HepG2 (cell line): ENCODE measurements at regions not wholly inside any gene's neighbourhood (a gene's known extent, or its start where the extent isn't known, plus 50 kb on each side); places are given as distances from the start of the nearest gene placed in this dataset.

Experiments
- ATAC-seq: fragments of 200-7000 bp; cut with Tn5 transposase; 3 replicates; pipeline ENCODE4 v1.9.1; 2020; ENCODE audit warnings: mild to moderate bottlenecking, moderate library complexity
- BruUV-seq: library from RNA; stranded (reverse); fragments of 400-500 nt; replicated peaks from 2 replicates; lab custom pipeline; 2021; lab: Mats Ljungman, UMichigan
- CTCF ChIA-PET: fragments of 300-600 bp; formaldehyde crosslinking; extraction: SDS; loops from one replicate; lab custom pipeline; 2021; ENCODE audit warnings: low total read pairs, inconsistent platforms, low intra/inter-chr PET ratio; lab: Yijun Ruan, JAX
- POLR2A ChIA-PET: fragments of 350-600 bp; sonication (Branson Sonifier 250); formaldehyde crosslinking; loops from one replicate; lab custom pipeline; 2020; ENCODE audit warnings: antibody characterized with exemption, inconsistent platforms; lab: Yijun Ruan, JAX
- DNase-seq: peaks from one replicate; pipeline ENCODE4 v3.0.0-alpha.2; 2015; ENCODE audit warnings: low spot score
- FAIRE-seq: peaks from 3 replicates; lab custom pipeline; 2011; peaks lifted over from hg19 to GRCh38; lab: Jason Lieb, UNC
- H2AFZ ChIP-seq: one replicate; pipeline ENCODE4 v1.6.1; 2011; ENCODE audit warnings: low read length, inconsistent platforms
- H3K27ac ChIP-seq: fragments of 300-600 bp; 3 replicates; pipeline ENCODE4 v1.8.0; 2011; ENCODE audit warnings: mixed run types, mild to moderate bottlenecking, mixed read lengths, low read length, inconsistent platforms; ENCODE audit not compliant: insufficient read depth; ENCODE audit errors: extremely low read length
- H3K27me3 ChIP-seq, 2 experiments: fragments of 200-600 bp in 1 of 2; 2 replicates in 1 of 2; 3 replicates in 1 of 2; pipeline versions ENCODE4 v1.6.0 to v1.8.0; 2011; ENCODE audit warnings: low read length in 2 of 2, mild to moderate bottlenecking in 2 of 2, moderate library complexity in 2 of 2, inconsistent platforms in 1 of 2; ENCODE audit not compliant: insufficient read depth in 2 of 2, control insufficient read depth in 1 of 2
- H3K36me3 ChIP-seq, 2 experiments: fragments of 200-600 bp in 1 of 2; replicated peaks in 1 of 2; 2 replicates in 1 of 2; 3 replicates in 1 of 2; pipeline versions ENCODE4 v1.5.1 to v1.8.0; 2011; ENCODE audit warnings: low read length in 2 of 2, inconsistent platforms in 1 of 2; ENCODE audit not compliant: insufficient read depth in 2 of 2, control insufficient read depth in 1 of 2
- H3K4me1 ChIP-seq: 2 replicates; pipeline ENCODE4 v1.5.1; 2012; ENCODE audit warnings: low read length, inconsistent platforms; ENCODE audit not compliant: insufficient read depth
- H3K4me2 ChIP-seq: 2 replicates; pipeline ENCODE4 v1.6.0; 2011; ENCODE audit warnings: low read depth, low read length, inconsistent platforms
- H3K4me3 ChIP-seq, 3 experiments: fragments of 200-600 bp in 1 of 3; sonication (generic), shearing (Covaris generic) in 1 of 3; replicated peaks in 1 of 3; 2 replicates each; pipeline ENCODE4 v1.5.1; 2011 to 2016; ENCODE audit warnings: low read length in 3 of 3, inconsistent platforms in 2 of 3, low read depth in 2 of 3, mild to moderate bottlenecking in 2 of 3, control low read depth in 1 of 3, mixed read lengths in 1 of 3; ENCODE audit not compliant: insufficient read depth in 1 of 3
- H3K79me2 ChIP-seq: one replicate; pipeline ENCODE4 v1.6.1; 2011; ENCODE audit warnings: low read length, inconsistent platforms; ENCODE audit not compliant: insufficient read depth
- H3K9ac ChIP-seq: 2 replicates; pipeline ENCODE4 v1.6.0; 2011; ENCODE audit warnings: mild to moderate bottlenecking, low read depth, low read length, inconsistent platforms; ENCODE audit not compliant: insufficient read depth
- H3K9me3 ChIP-seq: 2 replicates; pipeline ENCODE4 v1.5.1; 2012; ENCODE audit warnings: mild to moderate bottlenecking, low read length
- H4K20me1 ChIP-seq: 2 replicates; pipeline ENCODE4 v1.6.0; 2011; ENCODE audit warnings: inconsistent platforms, mild to moderate bottlenecking, low read length, moderate library complexity; ENCODE audit not compliant: insufficient read depth
- CENPX ChIP-seq: sonication (generic); formaldehyde crosslinking; IDR thresholded peaks from 2 replicates; pipeline ENCODE4 v1.9.0; 2021; ENCODE audit warnings: mild to moderate bottlenecking, missing genetic modification reagents, moderate library complexity
- GTF3A ChIP-seq: sonication (generic); formaldehyde crosslinking; conservative IDR thresholded peaks from 2 replicates; pipeline ENCODE4 v1.4.0; 2020; ENCODE audit warnings: mild to moderate bottlenecking, missing genetic modification reagents
- KDM4B ChIP-seq: sonication (generic); formaldehyde crosslinking; IDR thresholded peaks from 2 replicates; pipeline ENCODE4 v1.4.0; 2020; ENCODE audit warnings: missing genetic modification reagents
- MED13 ChIP-seq: sonication (generic); formaldehyde crosslinking; IDR thresholded peaks from 2 replicates; pipeline ENCODE4 v1.5.0; 2020; ENCODE audit warnings: missing genetic modification reagents
- MED8 ChIP-seq: sonication (generic); formaldehyde crosslinking; IDR thresholded peaks from 2 replicates; pipeline ENCODE4 v1.8.1; 2023; ENCODE audit warnings: mild to moderate bottlenecking, missing genetic modification reagents; ENCODE audit not compliant: insufficient replicate concordance
- NKX3-1 ChIP-seq: sonication (generic); formaldehyde crosslinking; IDR thresholded peaks from 2 replicates; pipeline ENCODE4 v1.5.0; 2020; ENCODE audit warnings: missing genetic modification reagents
- ONECUT2 ChIP-seq: sonication (generic); formaldehyde crosslinking; IDR thresholded peaks from 2 replicates; pipeline ENCODE4 v1.4.0; 2020; ENCODE audit warnings: missing genetic modification reagents
- SALL1 ChIP-seq: sonication (generic); formaldehyde crosslinking; IDR thresholded peaks from 2 replicates; pipeline ENCODE4 v1.8.0; 2022; ENCODE audit warnings: mild to moderate bottlenecking, missing genetic modification reagents
- SYNCRIP ChIP-seq: fragments of 200-400 bp; formaldehyde crosslinking; IDR thresholded peaks from 2 replicates; pipeline ENCODE4 v1.6.1; 2018; ENCODE audit warnings: mild to moderate bottlenecking, low read depth, low read length; ENCODE audit not compliant: insufficient read depth
- ZHX2 ChIP-seq, 2 experiments: sonication (generic) in 1 of 2; formaldehyde crosslinking in 1 of 2; IDR thresholded peaks; 2 replicates each; pipeline versions ENCODE4 v1.6.1 to v1.9.0; 2014 to 2022; ENCODE audit warnings: antibody characterized with exemption in 1 of 2, borderline replicate concordance in 1 of 2, inconsistent platforms in 1 of 2, low read depth in 1 of 2, missing genetic modification reagents in 1 of 2
- ZKSCAN1 ChIP-seq: fragments of 150-350 bp; IDR thresholded peaks from 2 replicates; pipeline ENCODE4 v1.6.1; 2014; ENCODE audit warnings: low read length
- ZNF672 ChIP-seq: sonication (generic); formaldehyde crosslinking; IDR thresholded peaks from 2 replicates; pipeline ENCODE4 v1.8.1; 2022; ENCODE audit warnings: missing genetic modification reagents
- ZNF792 ChIP-seq: IDR thresholded peaks from 2 replicates; pipeline ENCODE4 v1.6.1; 2016
- ZSCAN21 ChIP-seq: sonication (generic); formaldehyde crosslinking; IDR thresholded peaks from 2 replicates; pipeline ENCODE4 v1.8.0; 2022; ENCODE audit warnings: mild to moderate bottlenecking, missing genetic modification reagents, moderate library complexity, borderline replicate concordance
- whole genome bisulfite sequencing: methylation state at CpG from one replicate; pipeline ENCODE4 v1.1.6; 2017; ENCODE audit warnings: low lambda C conversion rate; 5-methylcytosine and 5-hydroxymethylcytosine counted together
- in situ Hi-C: cut with HindIII; loops from 2 replicates; pipeline ENCODE4 v1.10.0; 2017; ENCODE audit warnings: low pct_unique_long_range_greater_than_20kb; ENCODE audit not compliant: extremely low pct_ligation_motif_present
- intact Hi-C: fragments of 100-400 bp; cut with micrococcal nuclease; formaldehyde crosslinking; loops from one replicate; pipeline ENCODE4 v1.10.0; 2022; ENCODE audit not compliant: unreplicated experiment
- TF ChIP-seq, protein P1 (sequence below): IDR thresholded peaks from 2 replicates; pipeline ENCODE4 v1.6.1; 2016; ENCODE audit warnings: missing biosample characterization, missing genetic modification reagents, low read depth

DNA sequence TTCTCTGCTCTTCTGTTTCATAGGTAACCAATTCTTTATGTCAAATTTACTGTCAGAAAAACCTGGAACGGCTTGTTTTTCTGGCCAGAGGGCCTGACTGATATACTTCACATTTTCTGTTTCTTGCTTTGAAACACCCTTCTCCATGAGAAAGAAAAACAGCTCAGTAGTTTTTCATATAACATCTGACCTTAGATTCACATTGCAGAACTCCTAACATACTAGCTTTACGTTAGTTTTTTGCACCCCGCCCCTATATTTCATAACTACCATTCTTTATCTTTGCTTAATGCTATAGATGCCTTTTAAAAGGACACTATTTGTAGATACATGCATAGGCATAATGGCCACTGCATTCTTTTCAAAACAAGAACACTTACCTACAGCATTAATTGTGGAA lies 83.9 kb upstream of the TSC22D2 start (continued):
- TF ChIP-seq ZHX2 (IDR thresholded peaks at IDR 0.05; ENCODE audit: low read depth) (no peak), ZHX2 (CRISPR knock-in tag; IDR thresholded peaks at IDR 0.05; ENCODE audit: borderline replicate concordance) (no peak), SYNCRIP (no peak), ZNF672 (no peak), ONECUT2 (CRISPR knock-in tag) (no peak), MED13 (CRISPR knock-in tag) (no peak)

GRCh38 chr3:150323770-150324169 lies 84.3 kb upstream of the TSC22D2 start:
- peaks cover 0 to 8% of the 10 kb centered on the region in 2 experiments; a peak in 1 of 5 replicates for H3K27me3 ChIP-seq
- intact Hi-C loops (no loop called here), in situ Hi-C loops (no loop called here)
- CTCF ChIA-PET = no interaction called here
- H3K4me3 ChIP-seq = no peak overlapping the region
- H3K79me2 ChIP-seq = no peaks in the 10 kb centered on the region
- DNase-seq (no peak), FAIRE-seq (no peak), ATAC-seq (no peak)
- no peaks in the 10 kb centered on the region for H3K9me3 ChIP-seq
- no peak overlapping the region for H3K4me2 ChIP-seq
- no peaks in the 10 kb centered on the region for H4K20me1 ChIP-seq
- H3K9ac ChIP-seq = no peak overlapping the region
- no CpG with 5 or more reads among the region's 1 CpG for WGBS
- no peaks in the 10 kb centered on the region for H3K4me1 ChIP-seq
- POLR2A ChIA-PET = no interaction called here
- H3K27ac ChIP-seq = no peak overlapping the region
- H3K36me3 ChIP-seq = no peaks in the 10 kb centered on the region
- H2AFZ ChIP-seq = no peak overlapping the region
- no TSS peak for BruUV-seq
- TF ChIP-seq ZSCAN21 (CRISPR knock-in tag) (no peak), GTF3A (no peak), KDM4B (CRISPR knock-in tag) (no peak), ZKSCAN1 (no peak), MED8 (CRISPR knock-in tag) (no peak), CENPX (CRISPR knock-in tag) (no peak), NKX3-1 (CRISPR knock-in tag) (no peak), SALL1 (CRISPR knock-in tag) (no peak), ZNF792 (CRISPR knock-in tag) (no peak)
- TF ChIP-seq, protein P1, sequence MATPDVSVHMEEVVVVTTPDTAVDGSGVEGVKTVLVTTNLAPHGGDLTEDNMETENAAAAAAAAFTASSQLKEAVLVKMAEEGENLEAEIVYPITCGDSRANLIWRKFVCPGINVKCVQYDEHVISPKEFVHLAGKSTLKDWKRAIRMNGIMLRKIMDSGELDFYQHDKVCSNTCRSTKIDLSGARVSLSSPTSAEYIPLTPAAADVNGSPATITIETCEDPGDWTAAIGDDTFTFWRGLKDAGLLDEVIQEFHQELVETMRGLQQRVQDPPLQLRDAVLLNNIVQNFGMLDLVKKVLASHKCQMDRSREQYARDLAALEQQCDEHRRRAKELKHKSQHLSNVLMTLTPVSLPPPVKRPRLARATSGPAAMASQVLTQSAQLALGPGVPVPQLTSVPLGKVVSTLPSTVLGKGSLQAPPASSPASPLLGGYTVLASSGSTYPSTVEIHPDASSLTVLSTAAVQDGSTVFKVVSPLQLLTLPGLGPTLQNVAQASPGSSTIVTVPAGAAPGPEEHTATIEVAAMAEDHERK (CRISPR knock-in tag) = no peak
